HCT116 (cell line): ENCODE measurements at regions not wholly inside any gene's neighbourhood (a gene's known extent, or its start where the extent isn't known, plus 50 kb on each side); places are given as distances from the start of the nearest gene placed in this dataset.

Source experiments
- ATAC-seq: fragments of 200-7000 bp; cut with Tn5 transposase; 2 replicates; pipeline ENCODE4 v1.9.1; 2020; ENCODE audit warnings: mild to moderate bottlenecking, moderate library complexity
- BruUV-seq: library from RNA; stranded (reverse); fragments of 400-500 nt; replicated peaks from 2 replicates; lab custom pipeline; 2021; lab: Mats Ljungman, UMichigan
- CTCF ChIA-PET: fragments of 300-600 bp; sonication (Branson Sonifier 250); formaldehyde crosslinking; loops from one replicate; lab custom pipeline; 2021; ENCODE audit warnings: antibody characterized with exemption; lab: Charles Lee
- POLR2A ChIA-PET: fragments of 300-600, 350-600 bp; sonication (Branson Sonifier 250); formaldehyde crosslinking; loops from one replicate; lab custom pipeline; 2021; ENCODE audit warnings: antibody characterized with exemption; lab: Charles Lee
- RAD21 ChIA-PET, 2 experiments: fragments of 300-600 bp; sonication (Branson Sonifier 250); formaldehyde crosslinking; loops; one replicate each; lab custom pipeline; 2023; ENCODE audit warnings: low total read pairs in 2 of 2; ENCODE audit not compliant: uncharacterized antibody in 2 of 2, unreplicated experiment in 2 of 2, low non-redundant PET in 1 of 2; lab: Charles Lee
- DNase-seq: peaks from one replicate; pipeline ENCODE4 v3.0.0-alpha.2; 2010; ENCODE audit warnings: low read depth, low spot score
- H2AFZ ChIP-seq: fragments of 200-600 bp; shearing (Covaris generic), sonication (generic); 2 replicates; pipeline ENCODE4 v1.6.1; 2017; ENCODE audit warnings: low read depth, mixed run types, mixed read lengths, antibody characterized with exemption, low read length; ENCODE audit not compliant: poor library complexity, severe bottlenecking
- H3K27ac ChIP-seq: 2 replicates; pipeline ENCODE4 v1.5.1; 2012; ENCODE audit warnings: low read depth, low read length
- H3K27me3 ChIP-seq: fragments of 200-600 bp; sonication (generic); 2 replicates; pipeline ENCODE4 v1.6.1; 2016; ENCODE audit warnings: mixed run types, low read length, mixed read lengths; ENCODE audit not compliant: insufficient read depth
- H3K36me3 ChIP-seq, 2 experiments: fragments of 200-500 bp in 1 of 2; fragments of 200-600 bp in 1 of 2; sonication (Bioruptor generic) in 1 of 2; sonication (generic) in 1 of 2; 2 replicates each; pipeline versions ENCODE4 v1.5.1 to v1.6.1; 2014 to 2016; ENCODE audit warnings: low read length in 2 of 2, inconsistent platforms in 1 of 2, mixed read lengths in 1 of 2, mixed run types in 1 of 2; ENCODE audit not compliant: insufficient read depth in 2 of 2, control insufficient read depth in 1 of 2
- H3K4me1 ChIP-seq, 2 experiments: fragments of 200-600 bp in 1 of 2; sonication (generic) in 1 of 2; 2 replicates each; pipeline versions ENCODE4 v1.5.1 to v1.6.1; 2012 to 2017; ENCODE audit warnings: low read length in 2 of 2, inconsistent platforms in 1 of 2, mild to moderate bottlenecking in 1 of 2, mixed read lengths in 1 of 2, mixed run types in 1 of 2, moderate library complexity in 1 of 2; ENCODE audit not compliant: insufficient read depth in 2 of 2, control insufficient read depth in 1 of 2
- H3K4me2 ChIP-seq: fragments of 200-600 bp; sonication (generic); 2 replicates; pipeline ENCODE4 v1.6.1; 2017; ENCODE audit warnings: mixed run types, low read length, mixed read lengths
- H3K4me3 ChIP-seq, 2 experiments: fragments of 200-600 bp in 1 of 2; sonication (generic) in 1 of 2; replicated peaks in 1 of 2; 2 replicates each; pipeline ENCODE4 v1.5.1; 2011 to 2016; ENCODE audit warnings: low read length in 2 of 2, control low read depth in 1 of 2, low read depth in 1 of 2, mild to moderate bottlenecking in 1 of 2, mixed read lengths in 1 of 2, mixed run types in 1 of 2
- H3K79me2 ChIP-seq: fragments of 200-600 bp; sonication (generic); 2 replicates; pipeline ENCODE4 v1.6.1; 2017; ENCODE audit warnings: mild to moderate bottlenecking, mixed run types, low read length, moderate library complexity, mixed read lengths; ENCODE audit not compliant: insufficient read depth
- H3K9ac ChIP-seq: fragments of 200-600 bp; sonication (generic); 2 replicates; pipeline ENCODE4 v1.6.1; 2016; ENCODE audit warnings: low read length, mixed read lengths
- H3K9me2 ChIP-seq: fragments of 200-600 bp; sonication (generic), shearing (Covaris generic); 2 replicates; pipeline ENCODE4 v1.6.1; 2017; ENCODE audit warnings: mixed run types, mild to moderate bottlenecking, moderate library complexity; ENCODE audit not compliant: insufficient read depth
- H3K9me3 ChIP-seq, 2 experiments: fragments of 200-500 bp in 1 of 2; fragments of 200-600 bp in 1 of 2; sonication (Bioruptor generic) in 1 of 2; sonication (generic) in 1 of 2; 2 replicates each; pipeline ENCODE4 v1.6.1; 2014 to 2017; ENCODE audit warnings: low read length in 2 of 2, mixed read lengths in 2 of 2, inconsistent platforms in 1 of 2, low read depth in 1 of 2, mild to moderate bottlenecking in 1 of 2, mixed run types in 1 of 2, moderate library complexity in 1 of 2; ENCODE audit not compliant: control insufficient read depth in 1 of 2, insufficient read depth in 1 of 2
- H4K20me1 ChIP-seq: fragments of 200-600 bp; sonication (generic), shearing (Covaris generic); 2 replicates; pipeline ENCODE4 v1.6.1; 2017; ENCODE audit warnings: mixed run types, mild to moderate bottlenecking, moderate library complexity; ENCODE audit not compliant: insufficient read depth
- CBX3 ChIP-seq: IDR thresholded peaks from 2 replicates; pipeline ENCODE4 v1.6.1; 2012; ENCODE audit warnings: low read depth
- CEBPB ChIP-seq: IDR thresholded peaks from 2 replicates; pipeline ENCODE4 v1.6.1; 2012; ENCODE audit warnings: low read depth
- CTCF ChIP-seq, 3 experiments: fragments of 200-600 bp in 1 of 3; sonication (generic) in 1 of 3; IDR thresholded peaks in 2 of 3; conservative IDR thresholded peaks in 1 of 3; 2 replicates each; pipeline ENCODE4 v1.5.1; 2012 to 2017; ENCODE audit warnings: low read depth in 2 of 3, low read length in 2 of 3, antibody characterized with exemption in 1 of 3, borderline replicate concordance in 1 of 3, control low read depth in 1 of 3, mild to moderate bottlenecking in 1 of 3, mixed read lengths in 1 of 3, mixed run types in 1 of 3, moderate library complexity in 1 of 3; ENCODE audit not compliant: insufficient read depth in 1 of 3
- ELF1 ChIP-seq: IDR thresholded peaks from 2 replicates; pipeline ENCODE4 v1.6.1; 2012; ENCODE audit warnings: low read depth, borderline replicate concordance
- EZH2 ChIP-seq: fragments of 200-600 bp; sonication (generic); IDR thresholded peaks from 2 replicates; pipeline ENCODE4 v1.6.1; 2017; ENCODE audit warnings: antibody characterized with exemption, mixed run types
- EZH2phosphoT487 ChIP-seq: fragments of 200-600 bp; IDR thresholded peaks from 2 replicates; pipeline ENCODE4 v1.6.1; 2018; ENCODE audit warnings: antibody characterized with exemption, borderline replicate concordance
- FOSL1 ChIP-seq: IDR thresholded peaks from 2 replicates; pipeline ENCODE4 v1.6.1; 2012; ENCODE audit warnings: low read depth
- POLR2A ChIP-seq: IDR thresholded peaks from 2 replicates; pipeline ENCODE4 v1.7.0; 2011; ENCODE audit warnings: borderline replicate concordance; ENCODE audit not compliant: insufficient read depth, insufficient read length; ENCODE audit errors: extremely low read depth
- POLR2AphosphoS5 ChIP-seq: IDR thresholded peaks from 2 replicates; pipeline ENCODE4 v1.6.1; 2011; ENCODE audit warnings: mild to moderate bottlenecking, low read depth, low read length, moderate library complexity
- RAD21 ChIP-seq: IDR thresholded peaks from 2 replicates; pipeline ENCODE4 v1.6.1; 2012; ENCODE audit warnings: low read depth, mild to moderate bottlenecking
- REST ChIP-seq: IDR thresholded peaks from 2 replicates; pipeline ENCODE4 v1.6.1; 2012; ENCODE audit warnings: low read depth
- SIN3A ChIP-seq: IDR thresholded peaks from 2 replicates; pipeline ENCODE4 v1.6.1; 2012; ENCODE audit warnings: low read depth
- SP1 ChIP-seq: IDR thresholded peaks from 2 replicates; pipeline ENCODE4 v1.6.1; 2012; ENCODE audit warnings: low read depth
- SRF ChIP-seq: IDR thresholded peaks from 2 replicates; pipeline ENCODE4 v1.6.1; 2012; ENCODE audit warnings: low read depth
- TCF7L2 ChIP-seq: IDR thresholded peaks from 2 replicates; pipeline ENCODE4 v1.7.0; 2011; ENCODE audit warnings: borderline replicate concordance, inconsistent platforms; ENCODE audit not compliant: insufficient read depth, insufficient read length; ENCODE audit errors: extremely low read depth
- YY1 ChIP-seq: IDR thresholded peaks from 2 replicates; pipeline ENCODE4 v1.6.1; 2011; ENCODE audit warnings: low read length, low read depth, moderate library complexity, mild to moderate bottlenecking; ENCODE audit not compliant: insufficient replicate concordance; ENCODE audit errors: extremely low read depth
- ZFX ChIP-seq: fragments of 450-650 bp; IDR thresholded peaks from 2 replicates; pipeline ENCODE4 v1.6.1; 2017
- ZNF274 ChIP-seq: fragments of 200-500 bp; sonication (Bioruptor generic); IDR thresholded peaks from 2 replicates; pipeline ENCODE4 v1.6.1; 2014; ENCODE audit warnings: mild to moderate bottlenecking, low read depth, low read length, inconsistent platforms
- intact Hi-C: fragments of 100-400 bp; cut with micrococcal nuclease; formaldehyde crosslinking; loops from 2 replicates; pipeline ENCODE4 v1.10.0; 2022
- TF ChIP-seq, protein P1 (sequence below): IDR thresholded peaks from 2 replicates; pipeline ENCODE4 v1.6.1; 2011; ENCODE audit warnings: mild to moderate bottlenecking, low read length, moderate library complexity; ENCODE audit not compliant: insufficient replicate concordance; ENCODE audit errors: extremely low read depth

GRCh38 chr1:84743896-84744295, 53.6 kb upstream of the SSX2IP start:
- H3K27me3 ChIP-seq = no peaks in the 10 kb centered on the region
- POLR2A ChIA-PET = no interaction called here
- no peak overlapping the region for H3K4me3 ChIP-seq
- H4K20me1 ChIP-seq = no peaks in the 10 kb centered on the region
- ATAC-seq (no peak), DNase-seq (no peak)
- peaks cover 0 to 7% of the 10 kb centered on the region in 2 experiments; a peak in 2 of 4 replicates for H3K4me1 ChIP-seq
- BruUV-seq = no TSS peak
- H3K27ac ChIP-seq = no peak overlapping the region
- CTCF ChIA-PET = interaction anchor here (1.6 kb wide), 1 partner anchor 20 kb away, joined by 5 read pairs; no protein-coding TSS in a partner anchor
- no peak overlapping the region for H3K9ac ChIP-seq
- no peaks in the 10 kb centered on the region for H3K9me3 ChIP-seq
- no peaks in the 10 kb centered on the region for H3K79me2 ChIP-seq
- H3K36me3 ChIP-seq = no peaks in the 10 kb centered on the region
- intact Hi-C loops = no loop called here
- RAD21 ChIA-PET = no interaction called here
- H3K9me2 ChIP-seq = no peaks in the 10 kb centered on the region
- H2AFZ ChIP-seq = no peak overlapping the region
- TF ChIP-seq ZFX (no peak), POLR2AphosphoS5 (no peak), FOSL1 (no peak), CBX3 (no peak), EZH2 (no peak), CEBPB (no peak), YY1 (no peak), SIN3A (no peak), EZH2phosphoT487 (no peak), REST (no peak), ELF1 (no peak), TCF7L2 (no peak), SP1 (no peak), RAD21 (no peak), POLR2A (no peak), SRF (no peak), CTCF (IDR thresholded peaks at IDR 0.05 in 2 of 3, conservative IDR thresholded peaks at IDR 0.05 in 1 of 3; ENCODE audit: borderline replicate concordance in 1 of 3, insufficient read depth in 1 of 3, low read depth in 2 of 3, low read length in 2 of 3) (no peak), ZNF274 (no peak)
- TF ChIP-seq, protein P1, sequence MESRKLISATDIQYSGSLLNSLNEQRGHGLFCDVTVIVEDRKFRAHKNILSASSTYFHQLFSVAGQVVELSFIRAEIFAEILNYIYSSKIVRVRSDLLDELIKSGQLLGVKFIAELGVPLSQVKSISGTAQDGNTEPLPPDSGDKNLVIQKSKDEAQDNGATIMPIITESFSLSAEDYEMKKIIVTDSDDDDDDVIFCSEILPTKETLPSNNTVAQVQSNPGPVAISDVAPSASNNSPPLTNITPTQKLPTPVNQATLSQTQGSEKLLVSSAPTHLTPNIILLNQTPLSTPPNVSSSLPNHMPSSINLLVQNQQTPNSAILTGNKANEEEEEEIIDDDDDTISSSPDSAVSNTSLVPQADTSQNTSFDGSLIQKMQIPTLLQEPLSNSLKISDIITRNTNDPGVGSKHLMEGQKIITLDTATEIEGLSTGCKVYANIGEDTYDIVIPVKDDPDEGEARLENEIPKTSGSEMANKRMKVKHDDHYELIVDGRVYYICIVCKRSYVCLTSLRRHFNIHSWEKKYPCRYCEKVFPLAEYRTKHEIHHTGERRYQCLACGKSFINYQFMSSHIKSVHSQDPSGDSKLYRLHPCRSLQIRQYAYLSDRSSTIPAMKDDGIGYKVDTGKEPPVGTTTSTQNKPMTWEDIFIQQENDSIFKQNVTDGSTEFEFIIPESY = no peak
- no peak overlapping the region for H3K4me2 ChIP-seq
